HUES48 (cell line): ENCODE measurements at regions not wholly inside any gene's neighbourhood (a gene's known extent, or its start where the extent isn't known, plus 50 kb on each side); places are given as distances from the start of the nearest gene placed in this dataset.
"Not testable (repeated sequence)": the region's sequence is repeated elsewhere in the genome, so short reads cannot be mapped to it uniquely, and the experiment has no call there.

Source experiments
- H3K27ac ChIP-seq: one replicate; pipeline ENCODE4 v1.7.0; 2013; ENCODE audit warnings: low read depth, low read length, inconsistent platforms
- H3K27me3 ChIP-seq: 2 replicates; pipeline ENCODE4 v1.6.1; 2013; ENCODE audit warnings: mild to moderate bottlenecking, low read length; ENCODE audit not compliant: control insufficient read depth, insufficient read depth
- H3K36me3 ChIP-seq: 2 replicates; pipeline ENCODE4 v1.6.1; 2013; ENCODE audit warnings: low read length; ENCODE audit not compliant: control insufficient read depth, insufficient read depth
- H3K4me1 ChIP-seq: 2 replicates; pipeline ENCODE4 v1.6.1; 2013; ENCODE audit warnings: mild to moderate bottlenecking, low read length; ENCODE audit not compliant: control insufficient read depth, insufficient read depth
- H3K4me3 ChIP-seq: 2 replicates; pipeline ENCODE4 v1.5.1; 2013; ENCODE audit warnings: mild to moderate bottlenecking, low read depth, low read length
- H3K9ac ChIP-seq: 2 replicates; pipeline ENCODE4 v1.6.1; 2013; ENCODE audit warnings: mild to moderate bottlenecking, low read depth, low read length, moderate library complexity
- H3K9me3 ChIP-seq: 2 replicates; pipeline ENCODE4 v1.6.1; 2013; ENCODE audit warnings: low read length; ENCODE audit not compliant: control insufficient read depth, insufficient read depth

GRCh38 chr10:51014680-51015389 lies 59.5 kb upstream of the PRKG1 start:
- no peaks in the 10 kb centered on the region for H3K27me3 ChIP-seq
- no peak overlapping the region for H3K4me3 ChIP-seq
- no peak overlapping the region for H3K9ac ChIP-seq
- no peaks in the 10 kb centered on the region for H3K9me3 ChIP-seq
- no peaks in the 10 kb centered on the region for H3K4me1 ChIP-seq
- H3K36me3 ChIP-seq: no peaks in the 10 kb centered on the region
- no peak overlapping the region for H3K27ac ChIP-seq

- not testable (repeated sequence) for H3K4me1 ChIP-seq, H3K4me3 ChIP-seq, H3K27ac ChIP-seq, H3K27me3 ChIP-seq, H3K9ac ChIP-seq, H3K9me3 ChIP-seq, H3K36me3 ChIP-seq
These were observed 58.9 kb upstream of the PRKG1 start for GRCh38 chr10:51015390-51015754.

- no peak overlapping the region for H3K9ac ChIP-seq
- H3K27ac ChIP-seq: no peak overlapping the region
- no peaks in the 10 kb centered on the region for H3K4me1 ChIP-seq
- H3K36me3 ChIP-seq: no peaks in the 10 kb centered on the region
- no peak overlapping the region for H3K4me3 ChIP-seq
- no peaks in the 10 kb centered on the region for H3K27me3 ChIP-seq
- no peaks in the 10 kb centered on the region for H3K9me3 ChIP-seq
These were observed 54.1 kb upstream of the PRKG1 start for GRCh38 chr10:51020200-51020599.

- no peaks in the 10 kb centered on the region for H3K27me3 ChIP-seq
- no peaks in the 10 kb centered on the region for H3K9me3 ChIP-seq
- H3K4me1 ChIP-seq: 0 out of 2 replicates have a peak, but pooled peaks cover 1% of the 10 kb centered on the region
- H3K36me3 ChIP-seq: no peaks in the 10 kb centered on the region
- H3K4me3 ChIP-seq: no peak overlapping the region
- no peak overlapping the region for H3K9ac ChIP-seq
- no peak overlapping the region for H3K27ac ChIP-seq
These were observed 51.2 kb upstream of the PRKG1 start for GRCh38 chr10:51022933-51023585.

GRCh38 chr10:51023636-51024035 lies 50.7 kb upstream of the PRKG1 start:
- Histone ChIP-seq H3K27ac (no peak overlapping the region), H3K4me3 (no peak overlapping the region), H3K4me1 (peaks cover 5% of the 10 kb centered on the region; the same call in 1 of the 2 replicates), H3K36me3 (no peaks in the 10 kb centered on the region), H3K9me3 (no peaks in the 10 kb centered on the region), H3K9ac (no peak overlapping the region), H3K27me3 (no peaks in the 10 kb centered on the region)
